Suppressor macrophage treated with lipopolysaccharide for 4 hours (primary cell): ENCODE measurements at regions not wholly inside any gene's neighbourhood (a gene's known extent, or its start where the extent isn't known, plus 50 kb on each side); places are given as distances from the start of the nearest gene placed in this dataset.
"Not testable (repeated sequence)": the region's sequence is repeated elsewhere in the genome, so short reads cannot be mapped to it uniquely, and the experiment has no call there.

ENCODE experiments used
- DNase-seq: peaks from one replicate; pipeline ENCODE4 v3.0.0-alpha.2; 2020

DNA sequence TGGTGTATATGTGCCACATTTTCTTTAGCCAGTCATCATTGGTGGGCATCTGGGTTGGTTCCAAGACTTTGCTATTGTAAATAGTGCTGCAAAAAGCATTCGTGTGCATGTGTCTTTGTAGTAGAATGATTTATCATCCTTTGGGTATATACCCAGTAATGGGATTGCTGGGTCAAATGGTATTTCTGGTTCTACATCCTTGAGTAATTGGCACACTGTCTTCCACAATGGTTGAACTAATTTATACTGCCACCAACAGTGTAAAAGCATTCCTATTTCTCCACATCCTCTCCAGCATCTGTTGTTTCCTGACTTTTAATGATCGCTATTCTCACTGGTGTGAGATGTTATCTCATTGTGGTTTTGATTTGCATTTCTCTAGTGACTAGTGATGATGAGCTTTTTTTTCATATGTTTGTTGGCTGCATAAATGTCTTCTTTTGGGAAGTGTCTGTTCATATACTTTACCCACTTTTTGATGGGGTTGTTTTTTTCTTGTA is 264.6 kb upstream of the ETAA1 start:
- not testable (repeated sequence) for DNase-seq

- DNase-seq = no peak
Measured at GRCh38 chr2:67135208-67135607, 261.9 kb upstream of the ETAA1 start.

- no peak for DNase-seq
Measured at GRCh38 chr2:67137699-67138098, 259.4 kb upstream of the ETAA1 start.

DNA sequence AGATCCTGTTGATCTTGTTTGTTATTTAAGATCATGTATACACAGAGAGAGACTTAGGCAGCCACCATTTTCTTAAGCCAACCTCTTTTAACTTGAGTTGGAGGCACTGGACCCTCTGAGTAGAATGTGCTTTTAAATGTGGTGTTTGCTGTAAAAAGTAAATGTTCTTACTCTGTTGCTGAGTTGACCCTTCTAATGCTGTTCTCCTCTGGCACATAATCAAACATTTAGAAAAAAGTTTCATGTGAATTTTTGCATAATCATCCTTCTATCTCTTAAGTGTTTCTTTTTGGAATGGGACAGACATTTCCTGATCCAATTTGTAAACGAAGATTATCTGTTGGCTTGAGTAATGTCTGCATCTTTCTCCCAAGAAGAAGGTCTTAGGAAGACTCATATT is 255.1 kb upstream of the ETAA1 start:
- no peak for DNase-seq

DNA sequence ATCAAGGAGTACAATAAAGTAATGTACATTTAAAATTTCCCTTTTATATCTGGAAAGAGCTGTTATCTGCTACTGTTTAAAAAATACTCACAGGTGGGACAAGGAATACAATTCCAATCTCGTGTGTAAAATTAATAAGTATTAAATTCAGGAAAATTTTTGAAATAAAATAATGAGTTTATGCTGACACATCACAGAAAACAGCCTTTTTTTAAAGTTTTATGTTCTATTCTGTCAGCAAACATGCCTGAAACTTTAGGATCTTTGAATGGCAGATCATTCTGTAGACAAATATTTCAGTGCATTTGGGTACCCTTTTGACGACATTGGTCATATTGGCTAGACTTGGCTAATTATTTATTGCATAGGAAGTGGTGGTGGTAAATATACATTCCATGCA is 254.4 kb upstream of the ETAA1 start:
- DNase-seq = no peak

- no peak for DNase-seq
Measured at GRCh38 chr2:67145851-67146250, 251.3 kb upstream of the ETAA1 start.

DNA sequence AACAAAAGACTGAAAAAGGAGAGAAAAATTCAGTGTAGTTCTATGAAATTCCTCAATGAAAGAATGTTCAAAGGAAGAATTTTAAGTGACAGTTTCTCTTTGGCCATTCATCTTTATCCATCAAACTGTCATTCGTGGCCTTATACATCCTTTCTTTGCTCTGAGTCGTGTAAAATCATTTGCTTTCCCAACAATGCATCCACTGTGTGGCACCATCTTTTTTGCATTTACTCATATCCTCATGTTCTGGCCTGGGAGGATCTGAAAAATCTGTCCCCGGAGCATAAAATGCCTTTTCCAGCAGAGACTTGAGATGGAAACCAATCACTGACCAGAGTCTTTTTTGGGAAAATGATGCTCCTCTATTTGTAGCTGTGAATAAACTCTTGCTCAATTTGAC is 240.3 kb upstream of the ETAA1 start:
- DNase-seq = no peak

DNA sequence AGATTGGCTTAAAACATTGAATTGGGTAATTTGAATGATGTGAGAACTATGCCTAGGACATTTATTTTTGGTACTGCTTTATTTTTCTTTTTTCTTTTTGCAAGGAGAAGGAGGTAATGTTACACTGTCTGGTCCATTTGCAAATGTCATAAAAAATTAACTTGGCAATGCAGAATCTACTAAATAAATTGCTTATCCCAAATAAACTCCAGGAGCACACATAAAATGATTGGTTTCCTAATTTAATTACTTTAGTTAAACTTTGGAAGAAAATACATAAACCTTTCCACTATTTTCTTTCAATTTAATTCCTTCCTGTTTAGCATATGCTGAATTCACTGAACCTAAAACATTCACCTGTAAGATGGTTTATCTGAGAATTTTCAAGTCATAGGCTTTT is 238.4 kb upstream of the ETAA1 start:
- no peak for DNase-seq

DNA sequence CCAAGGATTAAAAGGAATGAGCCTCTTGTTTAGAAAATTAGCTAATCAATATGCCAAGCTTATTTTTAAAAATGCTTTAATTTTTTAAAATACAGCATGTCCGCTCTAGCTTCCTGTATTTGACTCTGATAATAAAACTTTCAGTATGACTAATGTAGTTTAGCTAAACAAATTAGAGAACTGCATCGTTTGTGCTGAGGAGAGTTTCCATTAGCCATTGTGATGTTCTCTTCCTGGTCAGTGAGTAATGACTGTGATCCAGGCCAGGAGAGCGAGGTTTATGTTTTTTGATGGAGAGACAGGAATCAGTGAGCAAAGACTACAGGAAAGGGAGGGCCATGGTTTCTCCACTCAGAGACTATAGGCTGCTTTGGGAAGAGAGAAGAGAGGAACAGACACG is 237.2 kb upstream of the ETAA1 start:
- no peak for DNase-seq

DNA sequence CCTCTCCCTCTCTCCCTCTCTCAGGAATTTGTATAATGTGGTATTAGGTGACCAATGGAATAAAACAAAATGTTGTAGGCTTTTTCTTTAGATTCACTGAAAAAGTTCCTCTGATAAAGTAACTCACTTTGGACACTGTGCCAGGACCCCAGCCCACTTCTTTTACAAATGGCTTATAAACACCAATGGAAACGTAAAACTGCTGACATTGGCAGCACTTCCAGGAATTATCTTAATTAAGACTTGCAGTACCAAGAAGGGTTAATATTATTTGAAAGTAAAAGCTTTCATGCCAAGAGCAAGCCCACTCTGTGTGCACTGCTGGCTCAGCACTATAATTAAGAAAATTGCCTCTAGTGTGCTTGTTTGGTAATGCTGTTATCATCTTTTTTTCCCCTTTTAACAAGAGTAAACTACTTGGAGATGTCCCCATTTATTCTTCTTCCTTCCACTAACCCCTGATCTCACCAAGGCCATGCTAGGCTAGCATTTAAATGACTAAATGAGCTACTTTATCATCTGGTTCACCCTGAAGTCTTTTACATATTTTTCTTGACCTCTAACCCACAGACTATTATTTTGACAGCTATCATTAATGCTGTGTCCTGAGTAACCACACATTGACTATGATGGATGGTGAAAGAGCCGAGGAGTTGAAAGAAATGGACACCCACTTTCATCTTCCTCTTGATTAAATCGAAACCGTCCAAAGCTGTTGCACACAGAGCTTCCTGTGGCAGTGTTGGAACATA is 232.2 kb upstream of the ETAA1 start:
- no peak for DNase-seq

DNA sequence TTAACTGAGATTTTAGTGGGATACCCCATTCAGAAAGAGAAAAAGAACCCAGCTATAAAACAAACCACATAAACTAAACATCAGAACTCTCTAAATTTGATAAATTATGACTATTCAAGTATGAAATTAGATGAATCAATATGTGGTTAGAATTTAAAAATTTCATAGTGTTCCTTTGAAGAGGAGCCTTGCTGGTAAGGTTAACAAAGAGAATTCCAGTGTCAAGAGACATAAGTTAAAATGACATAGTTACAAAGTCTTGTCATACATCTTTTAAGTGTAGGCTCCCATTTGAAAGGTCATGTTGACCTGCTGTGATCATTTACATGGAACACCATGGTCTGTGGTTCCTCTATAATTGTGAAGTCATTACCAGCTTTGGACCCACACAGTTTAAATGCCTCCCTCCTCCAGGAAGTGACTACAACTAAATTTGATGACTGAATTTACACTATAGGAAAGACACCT is 231.6 kb upstream of the ETAA1 start:
- no peak for DNase-seq

DNA sequence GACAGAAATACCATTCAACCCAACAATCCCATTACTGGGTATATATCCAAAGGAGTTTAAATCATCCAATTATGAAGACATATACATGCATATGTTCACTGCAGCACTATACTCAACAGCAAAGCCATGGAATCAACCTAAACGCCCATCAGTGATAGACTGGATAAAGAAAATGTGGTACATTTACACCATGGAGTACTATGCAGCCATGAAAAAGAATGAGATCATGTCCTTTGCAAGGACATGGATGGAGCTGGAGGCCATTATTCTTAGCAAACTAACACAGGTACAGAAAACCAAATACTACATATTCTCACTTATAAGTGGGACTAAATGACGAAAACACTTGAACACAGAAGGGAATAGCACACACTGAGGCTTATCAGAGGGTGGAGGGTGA is 230.6 kb upstream of the ETAA1 start:
- not testable (repeated sequence) for DNase-seq

DNA sequence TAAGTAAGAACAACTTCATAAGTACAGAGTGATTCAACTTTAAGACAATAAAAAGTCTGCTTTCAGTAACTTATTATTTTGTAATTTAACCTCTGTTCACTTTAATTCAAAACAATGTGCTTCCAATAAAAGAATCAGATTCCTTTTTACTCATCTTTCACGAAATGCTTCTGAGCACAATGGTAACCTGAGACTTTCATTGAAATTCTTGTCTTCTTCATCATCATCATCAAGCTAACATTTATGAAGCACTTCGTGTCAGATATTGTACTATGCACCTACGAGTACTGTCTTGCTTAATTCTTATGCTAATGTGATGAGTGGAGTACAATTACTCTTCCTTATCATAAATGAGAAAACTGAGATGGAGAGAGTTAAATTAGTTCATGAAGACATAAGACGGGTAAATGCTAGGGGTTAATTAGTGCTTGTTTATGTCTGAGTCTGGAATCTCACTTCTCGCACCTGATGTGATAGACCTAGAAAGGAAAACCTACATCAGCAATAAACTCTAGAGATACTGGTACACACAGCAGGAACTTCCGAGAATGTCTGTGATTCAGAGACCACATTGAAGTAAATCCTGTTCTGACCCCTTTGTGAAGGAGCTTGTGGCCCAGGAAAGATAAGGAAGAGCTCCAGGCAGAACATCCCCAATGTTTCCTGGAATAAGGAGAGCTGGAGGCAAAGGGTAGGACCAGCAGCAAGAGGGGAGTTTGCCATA is 227.6 kb upstream of the ETAA1 start:
- no peak for DNase-seq

DNA sequence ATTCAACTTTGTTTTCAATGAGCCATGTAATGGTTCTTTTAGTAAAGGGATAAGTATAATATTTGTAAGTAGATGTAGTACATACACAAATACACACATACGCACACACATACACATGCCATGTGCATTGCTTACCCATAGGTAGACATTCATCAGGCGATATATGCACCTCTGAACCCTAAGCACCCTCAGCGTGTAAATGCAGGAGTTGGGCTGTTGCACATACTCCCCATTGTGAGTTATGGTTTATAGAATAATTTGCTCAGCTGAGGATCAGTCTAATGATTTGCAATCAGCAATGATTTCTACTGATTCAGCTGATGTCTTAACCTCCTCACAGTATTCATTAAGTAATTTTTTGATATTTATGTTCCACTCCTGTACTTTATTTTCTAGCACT is 217.6 kb upstream of the ETAA1 start:
- DNase-seq = no peak

DNA sequence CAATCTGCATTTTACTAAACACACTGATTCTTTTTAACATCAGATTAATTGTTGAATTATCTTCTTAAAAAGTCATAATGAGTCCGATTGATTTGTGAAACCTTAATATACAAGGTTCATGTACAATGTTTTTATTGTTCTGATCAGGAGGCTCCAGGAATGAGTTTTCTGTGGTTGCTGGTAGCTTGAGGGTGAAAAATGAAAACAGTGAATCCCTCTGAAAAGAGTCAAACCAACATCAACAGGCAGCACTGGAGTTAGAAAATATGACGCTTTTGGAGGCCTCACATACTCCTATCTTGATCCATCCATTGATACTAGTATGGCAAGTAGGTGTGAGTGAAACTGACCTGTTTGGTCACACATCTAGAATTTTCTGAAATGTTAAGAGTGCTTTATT is 216.3 kb upstream of the ETAA1 start:
- DNase-seq = no peak

DNA sequence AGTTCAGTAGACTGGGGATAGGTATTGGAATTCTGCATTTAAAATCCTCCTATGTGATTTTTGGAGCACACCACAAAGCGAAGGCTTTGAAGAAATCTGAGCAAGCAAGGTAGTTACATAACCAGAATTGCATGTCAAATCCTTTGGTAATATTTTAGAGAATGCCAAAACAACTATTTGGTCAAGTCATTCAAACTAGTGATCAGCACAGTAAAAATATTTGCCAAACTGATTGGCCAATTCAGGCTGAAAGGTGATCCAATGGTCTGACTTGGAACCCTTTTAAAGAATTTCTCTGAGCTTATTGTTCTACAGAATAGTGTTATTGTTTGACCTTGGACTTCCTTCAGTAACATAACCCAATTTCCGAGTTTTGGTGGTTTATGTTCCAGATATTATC is 214.2 kb upstream of the ETAA1 start:
- DNase-seq = no peak

DNA sequence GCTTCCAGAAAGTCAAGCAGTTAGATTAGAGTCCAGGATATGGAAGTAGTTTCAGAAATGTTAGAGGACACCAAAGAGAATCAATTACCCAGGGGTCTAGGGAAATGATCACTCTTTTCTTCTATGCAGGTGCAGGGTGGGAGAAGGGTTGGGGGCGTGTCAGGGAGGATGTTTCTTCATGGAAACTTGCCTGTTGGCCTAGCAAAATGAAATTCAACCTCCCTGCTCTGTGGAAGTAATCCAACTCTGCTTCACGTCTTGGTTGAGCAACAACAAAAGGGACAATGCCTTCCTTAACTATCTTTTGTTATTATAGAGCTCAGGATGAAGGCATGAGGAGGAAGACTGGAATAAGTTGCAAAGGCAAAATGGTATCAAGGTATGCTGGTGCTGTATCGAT is 210.8 kb upstream of the ETAA1 start:
- DNase-seq = no peak

- DNase-seq = no peak
Measured at GRCh38 chr2:67186871-67187270, 210.3 kb upstream of the ETAA1 start.

- DNase-seq = not testable (repeated sequence)
Measured at GRCh38 chr2:67195327-67195726, 201.8 kb upstream of the ETAA1 start.

DNA sequence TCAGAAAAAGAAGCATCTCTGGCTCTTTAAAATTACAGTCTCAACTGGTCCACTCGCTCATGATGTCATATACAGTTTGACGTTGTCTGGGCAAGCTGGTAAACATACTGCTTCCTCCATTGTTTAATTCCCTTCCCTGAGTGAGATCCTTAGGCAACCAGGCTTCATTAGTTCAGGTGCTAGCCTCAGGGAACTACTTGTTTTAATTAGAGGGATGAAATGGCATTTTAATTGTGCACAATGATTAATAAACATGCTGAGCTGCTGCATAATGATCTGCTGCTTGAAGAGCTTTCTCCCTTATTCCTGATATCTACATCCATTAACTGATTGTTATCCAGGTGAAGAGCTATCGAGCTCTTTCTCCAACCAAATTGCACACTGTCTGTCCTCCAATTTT is 195.6 kb upstream of the ETAA1 start:
- DNase-seq = no peak

DNA sequence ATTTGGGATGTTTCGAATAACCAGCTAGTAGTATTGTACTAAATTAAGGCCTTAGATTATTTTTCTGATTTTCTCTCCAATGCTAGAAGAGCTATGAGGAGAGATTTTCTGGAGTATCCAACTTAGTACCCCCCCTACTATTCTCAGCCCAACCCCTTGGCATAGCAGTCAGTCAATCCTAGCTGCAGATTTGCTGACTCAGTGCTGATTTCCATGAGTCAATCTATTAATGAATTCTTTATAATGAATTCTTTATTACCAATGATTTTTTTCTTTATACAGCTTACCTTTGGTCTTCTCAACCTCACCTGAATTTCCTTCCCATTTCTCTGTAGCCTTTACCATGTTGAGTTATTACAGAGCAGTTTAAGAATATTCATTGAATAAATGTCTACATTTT is 192.8 kb upstream of the ETAA1 start:
- no peak for DNase-seq

- no peak for DNase-seq
Measured at GRCh38 chr2:67208887-67209500, 188.1 kb upstream of the ETAA1 start.

GRCh38 chr2:67210430-67210829 is 186.7 kb upstream of the ETAA1 start:
- DNase-seq = no peak

GRCh38 chr2:67212203-67212602 is 184.9 kb upstream of the ETAA1 start:
- DNase-seq = no peak
